Naive thymus-derived CD4-positive, alpha-beta T cell (primary cell): ENCODE measurements at regions not wholly inside any gene's neighbourhood (a gene's known extent, or its start where the extent isn't known, plus 50 kb on each side); places are given as distances from the start of the nearest gene placed in this dataset.

ENCODE experiments used
- ATAC-seq: fragments of 150-1000 bp; cut with Tn5 transposase; 2 replicates; pipeline ENCODE4 v1.10.0; 2021; ENCODE audit warnings: mild to moderate bottlenecking, moderate library complexity
- CTCF ChIA-PET: fragments of 350-600 bp; sonication (Branson Sonifier 250); formaldehyde crosslinking; loops from one replicate; lab custom pipeline; 2021; ENCODE audit warnings: antibody characterized with exemption; lab: Charles Lee
- POLR2A ChIA-PET: fragments of 350-600 bp; sonication (Branson Sonifier 250); formaldehyde crosslinking; loops from one replicate; lab custom pipeline; 2021; ENCODE audit warnings: antibody characterized with exemption, inconsistent platforms; lab: Charles Lee
- DNase-seq, 9 donors: peaks; one replicate each; pipeline versions ENCODE4 v3.0.0 to v3.0.0-alpha.2; 2020 to 2022; ENCODE audit warnings: mixed read lengths in 1 of 9
- H3K27ac ChIP-seq: one replicate; pipeline ENCODE4 v1.7.0; 2013; ENCODE audit warnings: mild to moderate bottlenecking, low read depth, low read length, moderate library complexity
- H3K27me3 ChIP-seq, 2 donors: one replicate each; pipeline ENCODE4 v1.7.0; 2013; ENCODE audit warnings: low read length in 2 of 2, mild to moderate bottlenecking in 2 of 2, moderate library complexity in 2 of 2; ENCODE audit not compliant: control insufficient read depth in 2 of 2, insufficient read depth in 2 of 2
- H3K36me3 ChIP-seq, 3 experiments: 1 replicate in 2 of 3; 2 replicates in 1 of 3; pipeline ENCODE4 v1.7.0; 2013; ENCODE audit warnings: low read length in 3 of 3, mild to moderate bottlenecking in 3 of 3, moderate library complexity in 1 of 3; ENCODE audit not compliant: insufficient read depth in 3 of 3, control insufficient read depth in 2 of 3
- H3K4me1 ChIP-seq, 2 donors: one replicate each; pipeline ENCODE4 v1.7.0; 2013; ENCODE audit warnings: low read length in 2 of 2, mild to moderate bottlenecking in 2 of 2, moderate library complexity in 1 of 2; ENCODE audit not compliant: control insufficient read depth in 2 of 2, insufficient read depth in 2 of 2
- H3K4me3 ChIP-seq: 2 replicates; pipeline ENCODE4 v1.7.0; 2013; ENCODE audit warnings: mild to moderate bottlenecking, low read length
- H3K9me3 ChIP-seq, 3 experiments: 1 replicate in 2 of 3; 2 replicates in 1 of 3; pipeline ENCODE4 v1.7.0; 2013; ENCODE audit warnings: low read length in 3 of 3; ENCODE audit not compliant: control insufficient read depth in 2 of 3
- H3K27ac Mint-ChIP-seq, 9 donors: one replicate each; pipeline ENCODE4 v1.8.0; 2020 to 2022; ENCODE audit warnings: mixed read lengths in 9 of 9, mild to moderate bottlenecking in 8 of 9, moderate library complexity in 5 of 9, inconsistent platforms in 2 of 9
- H3K27me3 Mint-ChIP-seq, 5 donors: one replicate each; pipeline ENCODE4 v1.8.0; 2021 to 2022; ENCODE audit warnings: mixed read lengths in 5 of 5, mild to moderate bottlenecking in 1 of 5
- H3K36me3 Mint-ChIP-seq, 5 donors: one replicate each; pipeline ENCODE4 v1.8.0; 2020 to 2022; ENCODE audit warnings: mixed read lengths in 5 of 5, mild to moderate bottlenecking in 3 of 5, inconsistent platforms in 1 of 5
- H3K4me1 Mint-ChIP-seq, 7 donors: one replicate each; pipeline ENCODE4 v1.8.0; 2020 to 2022; ENCODE audit warnings: mixed read lengths in 7 of 7, mild to moderate bottlenecking in 3 of 7, inconsistent platforms in 1 of 7
- H3K4me3 Mint-ChIP-seq, 10 donors: one replicate each; pipeline ENCODE4 v1.8.0; 2020 to 2022; ENCODE audit warnings: mild to moderate bottlenecking in 10 of 10, mixed read lengths in 10 of 10, moderate library complexity in 6 of 10, inconsistent platforms in 2 of 10
- H3K9me3 Mint-ChIP-seq, 11 donors: one replicate each; pipeline ENCODE4 v1.8.0; 2020 to 2022; ENCODE audit warnings: mixed read lengths in 11 of 11, mild to moderate bottlenecking in 4 of 11, inconsistent platforms in 1 of 11, moderate library complexity in 1 of 11
- intact Hi-C, 2 donors: fragments of 100-400 bp; cut with micrococcal nuclease; formaldehyde crosslinking; loops; one replicate each; pipeline ENCODE4 v1.15.1; 2023

DNA sequence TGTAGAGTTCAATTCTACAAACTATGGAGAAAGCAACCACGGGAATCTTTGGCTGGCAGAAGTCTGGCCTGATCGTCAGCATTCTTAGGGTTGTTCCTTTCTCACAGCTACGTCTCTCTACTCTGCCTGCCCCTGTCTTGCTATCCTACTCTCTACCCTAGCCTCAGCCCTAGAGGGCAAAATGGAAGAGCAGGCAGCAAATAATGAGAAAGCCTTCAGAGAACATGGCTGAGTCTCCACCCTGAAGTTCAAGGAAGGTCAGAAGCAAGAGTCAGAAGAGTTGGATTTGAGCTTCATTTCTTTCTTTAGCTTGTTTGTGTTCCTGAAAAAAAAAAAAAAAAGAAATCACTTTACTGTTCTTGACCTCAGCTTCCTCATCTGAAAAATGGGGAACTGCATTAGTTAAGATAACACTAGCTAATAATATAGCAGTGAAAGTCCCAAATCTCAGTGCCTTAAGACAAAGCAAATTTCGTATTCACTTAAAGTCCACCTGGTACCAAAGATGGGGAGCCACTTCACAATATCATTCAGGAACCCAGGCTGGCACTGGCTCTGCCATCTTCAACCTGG lies 50.2 kb upstream of the CCND2 start:
- ATAC-seq = peak; percentile 60
- Mint-ChIP-seq H3K27me3 (peaks cover 0 to 6% (median 0%) of the 10 kb centered on the region in 5 donors), H3K4me1 (peaks cover 0 to 21% (median 0%) of the 10 kb centered on the region in 7 donors), H3K36me3 (peaks cover 0 to 4% (median 0%) of the 10 kb centered on the region in 5 donors), H3K27ac (no peak overlapping the region), H3K9me3 (peaks cover 0 to 2% (median 0%) of the 10 kb centered on the region in 11 donors), H3K4me3 (no peak overlapping the region)
- DNase-seq = no peak
- no peaks in the 10 kb centered on the region for H3K9me3 ChIP-seq
- H3K36me3 ChIP-seq = no peaks in the 10 kb centered on the region
- H3K4me1 ChIP-seq = no peaks in the 10 kb centered on the region
- ChIA-PET CTCF (no interaction called here), POLR2A (interaction anchor here (0.5 kb wide), 1 partner anchor 105 kb away, joined by 3 read pairs; no protein-coding TSS in a partner anchor)
- intact Hi-C loops = no loop called here
- H3K27me3 ChIP-seq = no peaks in the 10 kb centered on the region
- H3K4me3 ChIP-seq = no peak overlapping the region
- no peak overlapping the region for H3K27ac ChIP-seq

DNA sequence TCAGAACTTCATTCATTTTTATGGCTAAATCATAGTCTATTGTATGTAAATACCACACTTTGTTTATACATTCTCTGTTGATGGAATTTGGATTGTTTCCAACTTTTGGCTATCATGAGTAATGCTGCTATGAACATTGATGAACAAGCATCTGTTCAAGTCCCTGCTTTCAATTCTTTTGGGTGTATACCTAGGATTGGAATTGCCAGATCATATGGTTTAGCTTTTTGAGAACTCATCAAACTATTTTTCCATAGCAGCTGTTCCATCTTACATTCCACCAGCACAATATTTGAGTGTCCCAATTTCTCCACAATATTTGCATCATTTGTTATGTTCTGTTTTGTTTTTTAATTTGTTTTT lies 52.3 kb upstream of the CCND2 start:
- H3K9me3 Mint-ChIP-seq = peaks cover 0 to 2% (median 0%) of the 10 kb centered on the region in 11 donors
- CTCF ChIA-PET = no interaction called here
- peaks cover 0 to 36% (median under 1%) of the 10 kb centered on the region in 7 donors for H3K4me1 Mint-ChIP-seq
- H3K9me3 ChIP-seq = no peaks in the 10 kb centered on the region
- peaks cover 0 to 4% (median 0%) of the 10 kb centered on the region in 5 donors for H3K36me3 Mint-ChIP-seq
- peaks cover 0 to 4% (median 0%) of the 10 kb centered on the region in 5 donors for H3K27me3 Mint-ChIP-seq
- no peak overlapping the region for H3K4me3 Mint-ChIP-seq
- H3K27ac Mint-ChIP-seq = no peak overlapping the region
- H3K27ac ChIP-seq = no peak overlapping the region
- DNase-seq (no peak), ATAC-seq (no peak)
- H3K27me3 ChIP-seq = no peaks in the 10 kb centered on the region
- no peaks in the 10 kb centered on the region for H3K36me3 ChIP-seq
- H3K4me3 ChIP-seq = no peak overlapping the region
- peaks cover 0 to under 1% of the 10 kb centered on the region in 2 donors for H3K4me1 ChIP-seq
- POLR2A ChIA-PET = interaction anchor here (1.4 kb wide), 1 partner anchor 48 kb away, joined by 3 read pairs; no protein-coding TSS in a partner anchor
- intact Hi-C loops = no loop called here

DNA sequence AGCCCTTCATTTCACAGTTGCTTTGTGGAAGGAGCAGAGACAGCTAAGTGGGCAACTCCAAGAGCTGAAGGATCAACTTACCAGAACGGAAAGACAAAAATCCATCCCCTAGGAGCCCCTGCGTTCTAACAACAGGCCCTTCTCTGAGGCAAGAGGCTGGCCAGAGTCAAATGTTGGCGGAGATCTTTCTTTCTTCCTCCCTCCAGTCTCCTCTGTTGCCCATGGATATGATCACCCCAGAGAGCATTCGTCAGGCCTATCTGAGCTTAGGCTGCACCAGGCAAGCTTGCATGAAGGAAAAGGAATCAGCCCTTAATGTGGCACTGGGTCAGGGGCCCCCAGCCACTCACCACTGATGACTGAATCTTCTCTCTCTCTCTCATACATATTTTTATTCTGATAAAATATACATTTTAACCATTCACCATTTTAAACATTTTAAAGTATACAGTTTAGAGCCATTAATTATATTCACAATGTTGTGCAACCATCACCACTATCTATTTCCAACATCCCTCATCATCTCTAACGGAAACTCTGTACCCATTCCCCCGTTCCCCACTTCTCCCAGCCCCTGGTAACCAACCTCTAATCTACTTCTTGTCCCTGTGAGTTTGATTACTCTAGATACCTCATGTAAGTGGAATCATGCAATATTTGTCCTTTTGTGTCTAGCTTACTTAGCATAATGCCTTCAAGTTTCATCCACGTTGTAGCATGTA lies 52.9 kb upstream of the CCND2 start:
- Histone ChIP-seq H3K27me3 (no peaks in the 10 kb centered on the region), H3K9me3 (no peaks in the 10 kb centered on the region), H3K27ac (no peak overlapping the region), H3K36me3 (no peaks in the 10 kb centered on the region), H3K4me3 (no peak overlapping the region), H3K4me1 (peaks cover 0 to 6% of the 10 kb centered on the region in 2 donors)
- intact Hi-C loops = no loop called here
- Mint-ChIP-seq H3K27ac (no peak overlapping the region), H3K4me3 (no peak overlapping the region), H3K36me3 (peaks cover 0 to 4% (median 0%) of the 10 kb centered on the region in 5 donors), H3K27me3 (peaks cover 0 to 4% (median 0%) of the 10 kb centered on the region in 5 donors), H3K9me3 (peaks cover 0 to 2% (median 0%) of the 10 kb centered on the region in 11 donors), H3K4me1 (peaks cover 2 to 41% (median 6%) of the 10 kb centered on the region in 7 donors)
- ATAC-seq (no peak), DNase-seq (no peak)
- CTCF ChIA-PET = no interaction called here
- POLR2A ChIA-PET = no interaction called here

DNA sequence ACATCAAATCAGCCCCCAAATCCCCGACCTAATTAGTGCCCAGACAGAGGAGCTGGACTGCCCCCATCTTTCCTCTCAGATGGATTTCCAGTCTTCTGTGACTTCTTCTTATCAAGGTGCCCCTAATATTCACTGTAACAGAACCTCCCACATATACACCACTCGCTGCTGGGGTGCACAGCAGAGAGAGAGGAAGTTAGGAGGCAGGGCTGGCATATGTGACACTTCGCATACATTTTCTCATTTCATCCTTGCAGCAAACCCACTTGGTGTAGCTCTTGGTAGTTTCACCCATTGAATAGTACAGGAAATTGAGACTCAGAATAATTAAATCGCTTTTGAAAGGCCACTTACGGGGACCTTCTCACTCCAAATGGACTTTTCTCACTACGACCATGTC lies 56.5 kb upstream of the CCND2 start:
- H3K27me3 ChIP-seq = no peaks in the 10 kb centered on the region
- no peak overlapping the region for H3K4me3 ChIP-seq
- DNase-seq (no peak), ATAC-seq (no peak)
- intact Hi-C loops = loop anchor here in 1 of 2 donors (5.0 kb wide), 2 partner anchors 40 to 50 kb away; no protein-coding TSS in a partner anchor
- peaks cover 9 to 10% of the 10 kb centered on the region in 2 donors for H3K4me1 ChIP-seq
- H3K4me1 Mint-ChIP-seq = peaks cover 11 to 45% (median 23%) of the 10 kb centered on the region in 7 donors
- H3K9me3 ChIP-seq = no peaks in the 10 kb centered on the region
- H3K27ac ChIP-seq = no peak overlapping the region
- H3K36me3 ChIP-seq = no peaks in the 10 kb centered on the region
- H3K27ac Mint-ChIP-seq = peak overlapping the region in 2 of 9 donors; percentile 1 to 2
- H3K9me3 Mint-ChIP-seq = peaks cover 0 to 2% (median 0%) of the 10 kb centered on the region in 11 donors
- POLR2A ChIA-PET = interaction anchor here (1.6 kb wide), 1 partner anchor 52 kb away, joined by 4 read pairs; no protein-coding TSS in a partner anchor
- peaks cover 0 to 4% (median 0%) of the 10 kb centered on the region in 5 donors for H3K36me3 Mint-ChIP-seq
- CTCF ChIA-PET = interaction anchor here (1.2 kb wide), 1 partner anchor 60 kb away, joined by 5 read pairs; no protein-coding TSS in a partner anchor
- H3K27me3 Mint-ChIP-seq = peaks cover 0 to 2% (median 0%) of the 10 kb centered on the region in 5 donors
- no peak overlapping the region for H3K4me3 Mint-ChIP-seq

DNA sequence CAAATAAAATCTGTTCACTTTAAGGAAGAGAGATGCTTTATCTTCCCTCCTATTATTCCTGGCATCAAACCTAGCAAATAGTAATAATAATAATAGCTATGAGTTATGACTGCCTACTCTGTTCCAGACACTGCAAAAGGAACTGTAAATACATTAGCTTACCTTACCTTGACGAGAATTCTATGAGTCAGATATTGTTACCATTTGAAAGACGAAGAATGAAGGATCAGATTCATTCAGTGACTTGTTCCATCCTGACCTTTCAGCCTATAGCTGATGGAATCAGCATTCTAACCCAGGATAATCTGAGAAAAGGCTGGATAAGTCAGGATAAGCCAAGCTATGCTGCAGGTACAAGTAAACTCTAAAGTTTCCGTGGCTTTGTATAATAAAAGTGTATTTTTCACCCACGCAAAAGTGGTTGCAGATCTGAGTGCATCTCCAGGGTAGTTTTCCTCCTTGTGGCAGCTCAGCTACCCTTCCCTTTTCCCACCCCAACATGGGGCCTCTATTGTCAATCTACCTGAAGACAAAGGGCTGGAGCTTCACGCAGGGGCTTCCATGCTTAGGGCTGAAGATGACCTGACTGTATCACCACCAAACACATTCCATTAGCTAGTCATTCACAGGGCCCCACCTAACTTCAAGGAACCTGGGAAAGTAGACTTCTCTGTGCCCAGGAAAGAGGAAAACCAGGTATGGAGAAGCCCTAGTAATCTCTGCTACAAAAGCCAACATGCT lies 57.2 kb upstream of the CCND2 start:
- peak overlapping the region in 2 of 10 donors; percentile 67 to 70 for H3K4me3 Mint-ChIP-seq

More for the DNA sequence above, 57.2 kb upstream of the CCND2 start:
- Mint-ChIP-seq H3K36me3 (peaks cover 0 to 4% (median 0%) of the 10 kb centered on the region in 5 donors), H3K27ac (peak overlapping the region in 5 of 9 donors; percentile 3 to 78 (median 28)), H3K9me3 (peaks cover 0 to 3% (median 0%) of the 10 kb centered on the region in 11 donors), H3K4me1 (peaks cover 11 to 47% (median 23%) of the 10 kb centered on the region in 7 donors), H3K27me3 (peaks cover 0 to 2% (median 0%) of the 10 kb centered on the region in 5 donors)
- H3K27ac ChIP-seq = no peak overlapping the region
- DNase-seq (no peak), ATAC-seq (no peak)
- ChIA-PET CTCF (interaction anchor here (1.2 to 1.3 kb wide), 2 partner anchors 60 to 109 kb away, joined by 5 to 6 read pairs; no protein-coding TSS in a partner anchor), POLR2A (interaction anchor here (0.9 to 1.6 kb wide), 2 partner anchors 52 to 53 kb away, joined by 3 to 4 read pairs; no protein-coding TSS in a partner anchor)
- H3K4me3 ChIP-seq = no peak overlapping the region
- H3K9me3 ChIP-seq = no peaks in the 10 kb centered on the region
- intact Hi-C loops = loop anchor here in 1 of 2 donors (5.0 kb wide), 2 partner anchors 39 to 51 kb away; no protein-coding TSS in a partner anchor
- no peaks in the 10 kb centered on the region for H3K27me3 ChIP-seq
- H3K4me1 ChIP-seq = peaks cover 9 to 10% of the 10 kb centered on the region in 2 donors
- H3K36me3 ChIP-seq = no peaks in the 10 kb centered on the region
